ENCODE measurements at regions not wholly inside any gene's neighbourhood (a gene's known extent, or its start where the extent isn't known, plus 50 kb on each side); places are given as distances from the start of the nearest gene placed in this dataset.
"Not testable (repeated sequence)": the region's sequence is repeated elsewhere in the genome, so short reads cannot be mapped to it uniquely, and the experiment has no call there.

DNA sequence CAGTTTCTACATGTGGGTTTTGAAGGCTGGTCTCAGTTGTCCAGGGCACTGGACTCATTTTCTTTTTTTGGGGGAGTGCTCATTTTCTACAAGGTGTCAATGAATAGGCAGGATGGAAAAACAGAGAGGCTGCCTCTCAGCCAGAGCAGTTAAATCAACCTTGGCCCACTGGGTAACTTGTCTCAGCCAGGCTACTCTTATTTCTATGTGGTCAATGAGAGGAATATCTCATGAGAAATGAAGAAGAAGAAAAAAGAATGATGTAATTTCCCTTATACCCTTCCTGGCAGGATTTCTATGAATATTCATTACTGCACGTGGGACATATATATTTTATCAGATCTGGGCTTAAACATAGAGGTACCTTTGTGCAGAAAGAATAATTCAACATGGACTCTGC lies 155.2 kb upstream of the E2F7 start:
- no peak for DNase-seq (ENCODE audit: low read depth in 2 of 2)

DNA sequence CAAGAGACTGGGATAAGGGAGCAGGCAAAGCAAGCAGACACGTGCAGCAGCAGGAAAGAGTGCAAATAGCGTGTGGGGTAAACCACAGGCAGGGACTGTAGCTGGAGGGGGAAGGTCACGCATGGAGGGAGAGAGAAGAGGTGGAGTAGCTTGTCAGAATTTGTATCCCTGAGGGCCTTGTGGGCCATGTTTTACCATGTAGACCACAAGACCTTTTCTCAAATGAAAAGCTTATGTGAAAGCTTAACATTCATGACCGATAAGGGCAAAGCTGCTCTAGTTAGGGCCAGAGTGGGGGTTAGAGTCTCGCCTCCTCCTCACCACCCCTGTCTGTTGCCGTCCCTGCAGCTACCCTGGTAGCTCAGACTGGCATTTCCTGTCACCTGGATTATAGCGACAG lies 152.9 kb upstream of the E2F7 start:
- no peak for DNase-seq (ENCODE audit: low read depth in 2 of 2)

DNA sequence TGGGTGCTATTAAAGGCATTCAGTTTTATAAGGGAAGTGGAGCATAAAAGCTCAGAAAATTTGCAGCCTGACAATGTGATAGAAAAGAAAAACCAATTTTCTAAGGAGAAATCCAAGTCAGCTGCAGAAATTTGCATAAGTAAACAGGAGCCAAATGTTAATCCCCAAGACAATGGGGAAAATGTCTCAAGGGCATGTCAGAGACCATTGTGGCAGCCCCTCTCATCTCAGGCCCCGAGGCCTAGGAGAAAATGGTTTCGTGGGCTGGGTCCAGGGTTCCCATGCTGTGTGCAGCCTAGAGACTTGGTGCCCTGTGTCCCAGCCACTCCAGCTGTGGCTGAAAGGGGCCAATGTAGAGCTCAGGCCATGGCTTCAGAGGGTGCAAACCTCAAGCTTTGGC lies 150.8 kb upstream of the E2F7 start:
- not testable (repeated sequence) for DNase-seq (ENCODE audit: low read depth in 2 of 2)

DNA sequence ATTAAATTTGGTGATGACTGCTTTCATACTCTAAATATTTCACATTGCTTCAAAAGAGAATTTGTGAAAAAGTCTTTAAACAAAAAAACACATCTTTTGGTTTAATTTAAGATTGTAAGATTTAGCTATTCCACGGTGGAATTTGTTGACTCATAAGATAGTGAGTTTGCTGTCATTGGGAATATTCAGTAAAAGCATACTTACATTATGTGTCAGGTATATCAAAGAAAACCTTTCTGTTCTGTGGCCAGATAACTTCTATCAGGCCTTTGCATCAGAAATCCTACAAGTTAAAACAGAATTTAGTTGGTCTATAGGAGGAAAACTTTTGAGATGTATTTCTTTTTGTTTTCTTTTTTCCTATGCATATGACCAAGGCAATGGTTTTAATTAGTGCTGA lies 148.8 kb upstream of the E2F7 start:
- DNase-seq (ENCODE audit: low read depth in 2 of 2), result no peak

DNA sequence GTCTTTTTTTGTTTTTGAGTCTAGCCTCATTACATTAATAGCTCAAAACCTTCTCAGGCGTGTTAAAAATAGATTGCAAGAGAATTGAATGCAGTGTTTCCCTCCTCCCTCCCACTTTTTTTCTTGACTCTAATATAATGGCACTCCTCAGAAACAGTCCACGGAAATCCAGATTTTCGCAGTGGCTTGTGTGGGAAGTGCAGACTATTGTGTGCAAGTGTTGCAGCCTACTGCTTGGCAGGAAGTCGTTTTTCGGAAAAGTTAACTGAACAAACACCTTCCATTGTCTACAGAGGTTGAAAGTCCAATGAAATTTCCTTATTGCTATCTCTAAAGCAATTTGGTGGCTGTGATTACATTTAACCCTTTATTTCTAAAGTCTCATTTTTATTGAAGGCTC lies 147.9 kb upstream of the E2F7 start:
- no peak for DNase-seq (ENCODE audit: low read depth in 2 of 2)

DNA sequence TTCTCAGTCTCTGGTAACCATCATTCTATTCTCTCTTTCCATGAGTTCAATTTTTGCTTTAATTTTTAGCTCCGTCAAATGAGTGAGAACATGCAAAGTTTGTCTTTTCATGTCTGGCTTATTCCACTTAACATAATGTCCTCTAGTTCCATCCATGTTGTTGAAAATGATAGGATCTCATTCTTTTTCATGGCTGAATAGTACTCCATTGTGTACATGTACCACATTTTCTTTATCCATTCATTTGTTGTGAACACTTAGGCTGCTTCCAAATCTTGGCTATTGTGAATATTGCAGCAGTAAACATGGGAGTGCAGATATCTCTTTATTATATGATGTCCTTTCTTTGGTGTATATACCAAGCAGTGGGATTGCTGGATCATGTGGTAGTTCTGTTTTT lies 145.4 kb upstream of the E2F7 start:
- DNase-seq (ENCODE audit: low read depth in 2 of 2), result no peak

DNA sequence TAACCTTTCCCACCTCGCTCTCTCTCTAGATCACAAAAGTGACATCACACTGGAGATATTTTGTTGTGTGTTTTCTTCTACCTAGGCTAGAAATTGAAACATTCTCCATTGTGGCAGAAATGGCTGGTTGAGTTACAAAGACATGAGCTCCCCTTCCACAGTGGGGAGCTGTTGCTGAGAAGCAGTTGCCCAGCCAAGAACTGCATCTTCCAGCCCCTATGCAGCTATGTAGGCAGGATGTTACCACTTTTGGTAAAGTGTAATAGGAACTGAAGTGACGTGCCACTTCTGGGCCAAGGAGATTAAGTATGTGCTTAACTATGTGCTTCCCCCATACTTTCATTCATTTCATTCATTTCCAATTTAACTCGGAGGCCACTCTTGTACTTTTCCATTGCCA lies 138.7 kb upstream of the E2F7 start:
- no peak for DNase-seq (ENCODE audit: low read depth in 2 of 2)

DNA sequence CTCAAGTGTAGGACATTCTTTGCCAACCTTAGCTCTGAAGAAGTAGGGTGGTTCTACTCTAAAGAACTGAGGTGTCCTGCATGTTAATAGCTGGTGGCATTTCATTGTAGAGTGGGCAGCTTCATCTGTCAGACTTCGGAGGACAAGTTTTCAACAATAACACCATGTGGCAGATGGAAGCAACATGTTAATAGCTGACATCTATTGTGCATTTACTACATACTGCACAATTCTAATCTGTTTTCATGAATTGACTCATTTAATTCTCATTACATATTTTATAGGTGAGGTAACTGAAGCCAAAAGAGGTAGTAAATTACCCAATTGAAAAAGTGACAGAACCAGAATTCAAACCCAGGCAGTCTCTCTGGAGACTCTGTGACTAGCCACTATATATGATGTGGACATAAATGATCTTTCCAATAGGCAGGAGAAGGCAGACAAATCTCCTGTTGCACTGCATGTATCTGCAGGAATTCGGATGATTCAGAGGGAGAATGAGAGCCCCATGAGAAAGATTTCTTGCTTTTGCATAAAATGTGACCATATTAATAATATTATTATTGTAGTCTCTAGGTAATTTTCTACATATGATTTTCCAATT lies 137.2 kb upstream of the E2F7 start:
- DNase-seq (ENCODE audit: low read depth in 2 of 2), result no peak

DNA sequence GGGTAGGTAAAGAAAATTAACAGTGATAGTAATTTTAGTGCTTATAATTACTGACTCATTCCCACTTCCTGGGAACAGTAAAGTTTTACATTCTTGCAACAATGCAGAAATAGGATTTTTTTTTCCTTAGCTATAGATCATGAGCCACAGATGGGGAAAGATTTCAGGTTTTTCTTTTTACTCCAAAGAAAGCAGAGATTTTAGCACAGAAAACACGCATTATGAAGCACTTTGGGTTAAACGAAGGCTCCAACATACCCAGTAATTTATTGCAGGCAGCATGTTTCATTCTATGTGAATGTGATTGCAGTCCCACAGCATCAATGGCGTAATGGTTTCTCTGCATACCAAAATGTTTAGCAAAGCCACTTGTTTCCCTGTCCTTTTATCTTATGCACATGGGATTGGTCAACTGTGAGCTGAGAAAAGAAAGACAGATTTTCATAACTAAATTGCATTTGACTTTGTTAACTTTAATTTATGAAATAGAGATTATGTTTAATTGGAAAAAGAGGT lies 124.6 kb upstream of the E2F7 start:
- no peak for DNase-seq (ENCODE audit: low read depth in 2 of 2)

DNA sequence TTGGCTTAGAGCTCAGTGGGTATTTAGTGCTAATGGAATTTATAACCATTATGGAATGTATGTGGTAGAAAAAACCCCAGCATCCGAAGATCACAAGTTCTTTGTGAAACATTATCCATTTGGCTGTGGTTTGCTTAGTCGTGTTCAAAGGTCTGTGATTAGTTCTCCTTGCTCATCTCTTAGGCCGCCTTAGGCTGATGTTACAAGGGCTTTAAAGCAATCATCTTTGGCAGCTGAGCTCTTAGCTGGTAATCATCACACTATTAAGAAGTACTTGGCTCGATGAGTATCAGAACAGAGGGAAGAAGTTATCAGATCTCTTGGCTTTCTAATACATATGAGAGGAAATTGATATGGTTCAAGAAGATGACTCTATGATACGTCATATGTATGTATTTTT lies 124.1 kb upstream of the E2F7 start:
- no peak for DNase-seq (ENCODE audit: low read depth in 2 of 2)

DNA sequence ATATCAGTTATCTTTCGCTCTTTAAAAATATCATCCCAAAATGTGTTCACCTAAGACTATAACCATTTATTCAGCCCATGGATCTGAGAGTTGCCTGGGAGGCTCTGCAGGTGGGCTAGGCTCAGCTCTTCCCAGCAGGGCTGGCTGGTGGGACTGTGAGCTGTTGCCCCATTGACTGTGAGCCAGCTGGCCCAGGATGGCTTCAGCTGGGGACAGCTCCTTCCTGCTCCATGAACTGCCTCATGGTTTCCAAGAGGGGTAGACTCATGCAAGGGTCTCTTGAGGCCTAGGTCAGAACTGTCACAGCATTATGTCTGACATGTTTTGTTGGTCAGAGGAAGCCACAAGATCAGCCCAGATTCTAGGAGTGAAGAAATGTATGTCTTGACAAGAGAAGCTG lies 114.1 kb upstream of the E2F7 start:
- no peak for DNase-seq (ENCODE audit: low read depth in 2 of 2)

DNA sequence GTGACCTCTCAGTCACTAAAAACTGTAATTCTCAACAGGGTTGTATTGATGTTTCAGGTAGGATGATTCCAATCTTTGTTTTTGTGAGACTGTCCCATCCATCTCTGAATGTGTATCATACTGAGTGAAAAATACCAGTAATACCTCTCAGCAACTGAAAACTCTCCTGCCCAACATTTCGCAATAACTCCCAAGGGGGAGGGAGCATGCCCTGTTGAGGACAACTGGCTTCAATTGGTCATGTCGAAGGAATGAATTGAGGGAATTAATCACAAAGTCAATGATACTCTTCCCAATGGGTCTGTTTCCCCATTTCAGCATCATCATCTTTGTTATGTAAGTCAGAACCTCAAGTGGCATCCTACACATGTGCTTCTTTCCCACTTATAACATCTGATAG lies 102.4 kb upstream of the E2F7 start:
- DNase-seq (ENCODE audit: low read depth in 2 of 2), result no peak

DNA sequence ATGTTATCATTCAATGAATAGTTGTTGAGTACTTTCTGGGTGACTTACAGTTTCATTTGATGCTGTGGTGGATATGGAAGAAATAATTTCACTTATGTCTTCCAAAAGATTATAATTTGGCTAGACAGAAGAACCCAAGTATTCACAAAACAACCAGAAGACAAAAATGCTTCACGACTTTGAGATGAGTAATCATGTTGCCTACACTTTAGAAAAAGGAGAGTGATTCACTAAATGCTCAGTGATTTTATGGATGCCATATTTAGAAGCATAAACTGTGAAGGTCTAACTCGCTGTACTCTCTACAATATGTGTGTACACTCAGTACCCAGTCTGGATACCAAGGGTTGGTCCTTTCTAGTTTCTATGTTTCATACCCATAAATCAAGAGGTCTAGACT lies 101.3 kb upstream of the E2F7 start:
- no peak for DNase-seq (ENCODE audit: low read depth in 2 of 2)

DNA sequence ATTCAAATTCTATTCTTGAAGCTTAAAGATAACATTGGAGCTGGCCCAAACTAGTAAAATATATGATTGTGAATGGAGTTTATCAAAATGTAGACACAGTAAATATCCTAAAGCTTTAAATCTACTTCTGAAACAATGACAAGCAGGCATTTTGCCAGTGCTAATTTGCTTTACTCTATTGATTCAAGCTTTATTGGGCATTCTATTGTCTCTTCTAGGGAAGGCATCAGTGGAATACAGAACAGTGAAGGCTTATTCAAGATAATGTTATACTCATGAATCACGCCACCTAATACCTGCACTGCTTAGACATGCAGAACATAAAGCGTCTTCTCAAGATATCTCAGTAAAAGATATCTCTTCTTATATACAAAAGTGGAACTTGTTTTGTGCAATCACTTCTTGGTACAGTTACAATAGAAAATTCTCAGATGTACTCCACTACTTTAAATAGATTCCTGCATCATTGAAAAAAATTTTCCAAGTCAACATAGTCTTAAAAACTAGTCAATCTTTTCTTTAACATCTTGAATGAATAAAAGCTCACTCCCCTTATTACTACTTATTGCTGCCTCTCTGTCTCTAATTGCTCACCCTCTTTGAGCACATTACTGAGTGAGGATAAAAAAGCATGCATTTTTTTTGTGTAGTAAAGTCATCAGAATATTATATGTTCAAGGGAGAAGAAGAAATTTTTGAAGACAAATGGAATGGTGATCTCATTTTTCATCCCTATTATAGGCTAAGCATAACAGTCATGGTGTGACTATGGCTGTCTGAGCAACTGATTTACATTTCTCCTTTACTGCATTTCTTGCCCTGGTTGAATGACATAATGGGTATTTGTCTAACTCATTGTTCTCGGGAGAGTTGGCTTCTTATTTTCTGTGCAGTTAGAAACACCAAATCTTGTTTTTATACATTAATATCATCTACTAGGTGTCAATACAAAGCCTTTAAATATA lies 98.0 kb upstream of the E2F7 start:
- no peak for DNase-seq (ENCODE audit: low read depth in 2 of 2)

DNA sequence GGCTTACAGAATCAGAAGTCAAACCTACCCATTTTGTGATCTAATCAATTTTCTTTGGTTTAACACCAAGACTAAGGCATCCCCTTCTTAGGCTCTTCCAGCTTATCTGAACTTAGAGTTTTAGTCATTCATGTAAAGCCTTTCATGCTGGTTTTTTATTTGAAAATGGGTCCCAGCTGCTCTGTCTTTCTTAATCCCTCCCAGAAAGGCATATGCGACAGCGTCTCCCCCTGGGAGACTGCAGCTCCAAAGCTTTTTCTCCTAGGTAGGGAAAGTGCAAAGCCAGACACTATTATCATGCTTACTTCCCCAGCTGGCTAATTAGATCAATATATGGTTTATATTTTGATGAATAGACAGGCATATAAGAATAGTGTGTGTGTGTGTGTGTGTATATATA lies 96.6 kb upstream of the E2F7 start:
- DNase-seq (ENCODE audit: low read depth in 2 of 2), result no peak

DNA sequence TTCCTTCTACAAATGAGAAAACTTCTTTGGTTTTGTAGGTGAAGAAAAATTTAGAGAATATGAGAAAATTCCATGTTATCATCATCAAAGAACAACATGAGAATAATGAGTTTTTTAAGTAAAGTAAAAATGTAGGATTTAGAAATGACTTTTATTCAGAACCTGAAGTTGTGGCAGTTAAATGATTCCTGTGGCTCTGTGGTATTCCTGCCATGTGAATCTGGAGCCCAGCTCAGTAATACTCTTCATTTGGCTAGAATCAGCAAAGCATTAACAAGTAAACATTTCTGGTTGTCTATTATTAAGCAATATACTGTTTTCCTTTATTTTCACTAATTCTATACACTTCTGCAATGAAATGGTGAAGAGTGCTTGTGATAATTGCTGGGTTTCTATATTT lies 95.6 kb upstream of the E2F7 start:
- DNase-seq (ENCODE audit: low read depth in 2 of 2), result no peak

DNA sequence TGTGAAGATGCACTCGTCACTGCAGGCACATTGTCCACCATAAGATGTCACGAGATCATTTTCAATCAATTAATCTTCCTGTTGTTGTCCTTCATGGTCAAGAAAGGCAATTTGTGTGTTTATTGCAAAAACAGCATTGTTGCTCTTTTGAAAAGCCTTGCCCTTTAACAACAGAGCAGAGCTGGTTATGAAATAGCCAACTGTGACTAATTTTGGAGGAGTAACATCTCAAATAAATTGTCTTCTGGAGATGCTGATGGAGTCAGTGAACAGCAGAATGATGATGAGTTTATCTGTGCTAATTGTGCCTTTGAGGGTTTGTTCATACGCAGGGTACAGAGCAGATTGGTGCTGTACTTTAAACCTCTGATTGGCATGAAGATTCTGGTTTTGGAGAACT lies 88.3 kb upstream of the E2F7 start:
- no peak for DNase-seq (ENCODE audit: low read depth in 2 of 2)

DNA sequence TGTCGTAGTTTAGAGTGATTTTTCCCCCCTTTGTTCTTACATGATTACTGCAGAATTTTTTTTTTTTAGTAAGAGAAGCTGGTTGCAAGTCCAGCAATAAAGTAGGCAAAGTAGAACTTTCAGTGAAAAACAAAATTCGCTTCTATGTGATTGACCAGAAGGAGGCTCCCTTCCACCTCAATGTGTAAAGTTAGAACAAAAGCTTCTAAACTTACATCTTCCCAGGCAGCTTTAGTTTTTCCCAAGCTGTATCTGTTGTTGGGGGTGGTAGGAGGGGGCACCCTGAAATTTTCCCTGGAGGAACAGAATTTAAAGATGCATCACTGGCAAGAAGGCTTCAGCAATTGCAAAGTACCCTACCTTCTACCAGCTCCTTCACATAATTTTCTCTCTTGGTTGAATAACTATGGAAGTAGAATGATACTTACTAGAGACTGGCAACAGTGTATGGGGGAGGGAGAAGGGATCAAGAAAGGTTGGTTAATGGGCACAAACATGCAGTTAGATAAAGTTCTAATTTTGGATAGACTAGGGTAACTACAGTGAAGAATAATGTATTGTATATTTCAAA lies 87.3 kb upstream of the E2F7 start:
- no peak for DNase-seq (ENCODE audit: low read depth in 2 of 2)

DNA sequence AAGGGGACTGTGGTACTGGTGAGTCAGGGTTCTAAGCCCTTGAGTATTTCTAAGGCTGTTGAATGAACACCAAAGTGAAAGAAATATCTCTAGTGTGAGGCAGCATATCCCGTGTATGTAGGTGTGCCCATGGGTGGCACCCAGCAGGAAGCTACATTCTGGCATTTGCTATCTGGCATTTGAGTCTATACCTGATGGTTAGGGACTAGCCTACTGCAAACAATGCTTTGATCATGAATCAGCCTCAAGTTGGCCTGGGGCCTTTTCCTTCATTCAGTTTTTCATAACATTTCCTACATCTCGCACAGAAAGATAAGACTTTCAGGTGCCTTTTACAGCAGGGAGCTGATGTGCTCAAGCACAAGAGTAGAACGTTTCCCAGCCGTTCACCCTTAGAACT lies 85.7 kb upstream of the E2F7 start:
- DNase-seq (ENCODE audit: low read depth in 2 of 2), result no peak

DNA sequence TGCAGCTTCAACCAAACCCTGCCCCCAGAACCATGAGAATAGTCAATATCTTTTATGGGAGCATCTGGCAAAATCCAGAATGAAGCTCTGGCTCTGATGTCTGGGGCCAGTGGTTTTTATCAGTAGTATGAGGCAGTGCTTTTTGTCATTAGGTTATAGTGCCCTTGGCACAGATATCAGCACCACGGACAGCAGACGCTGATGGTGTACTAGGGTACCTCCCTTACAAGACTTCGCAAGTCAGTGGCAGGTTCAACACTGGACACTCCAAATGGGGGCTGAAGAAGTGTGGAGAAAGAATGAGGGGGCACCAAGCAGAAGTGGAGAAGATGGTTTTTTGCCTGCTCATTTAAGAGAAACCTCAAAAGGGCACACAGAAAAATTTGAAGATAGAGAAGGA lies 68.2 kb upstream of the E2F7 start:
- no peak for DNase-seq (ENCODE audit: low read depth in 2 of 2)

DNA sequence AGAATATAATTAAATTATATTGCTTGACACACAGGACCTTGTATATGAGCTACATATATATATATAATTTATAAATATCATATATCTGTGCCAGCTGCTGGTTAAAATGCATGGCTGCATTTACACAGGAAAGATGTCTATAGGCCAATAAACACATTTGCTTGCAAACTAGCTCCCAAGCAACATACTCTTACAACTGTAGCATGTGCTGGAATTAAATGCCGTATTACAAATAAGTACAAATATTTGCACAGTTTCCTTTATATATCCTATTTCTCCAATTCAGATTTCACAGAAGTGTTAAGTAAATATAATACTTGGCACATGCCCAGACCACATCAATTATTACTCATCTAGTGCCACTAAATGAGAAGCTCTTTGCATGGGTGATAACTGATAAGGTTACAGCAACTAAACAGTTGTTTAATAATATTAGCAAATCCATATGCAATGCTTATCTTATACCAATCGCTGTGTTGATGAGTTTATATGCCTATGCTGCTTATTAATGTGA lies 66.7 kb upstream of the E2F7 start:
- no peak for DNase-seq (ENCODE audit: low read depth in 2 of 2)

DNA sequence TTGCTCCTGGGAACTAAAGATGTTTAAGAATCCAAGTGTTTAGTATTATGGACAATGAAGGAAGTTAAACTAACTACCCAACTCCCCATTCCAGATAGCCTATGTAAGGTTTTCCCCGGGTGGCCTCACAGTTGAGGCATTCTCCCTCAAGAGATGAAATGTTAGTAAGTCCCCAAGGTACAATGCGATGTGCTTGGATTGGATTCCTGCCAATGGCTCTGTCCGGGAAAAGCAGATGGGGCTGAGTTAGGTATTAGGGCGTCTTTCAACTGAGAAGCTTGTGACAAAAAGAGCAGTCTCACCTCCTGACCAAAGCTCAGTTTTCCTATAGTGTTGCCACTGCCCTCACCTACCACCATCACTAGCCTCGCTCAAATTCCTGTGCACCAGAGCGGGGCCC lies 64.8 kb upstream of the E2F7 start:
- no peak for DNase-seq (ENCODE audit: low read depth in 2 of 2)

DNA sequence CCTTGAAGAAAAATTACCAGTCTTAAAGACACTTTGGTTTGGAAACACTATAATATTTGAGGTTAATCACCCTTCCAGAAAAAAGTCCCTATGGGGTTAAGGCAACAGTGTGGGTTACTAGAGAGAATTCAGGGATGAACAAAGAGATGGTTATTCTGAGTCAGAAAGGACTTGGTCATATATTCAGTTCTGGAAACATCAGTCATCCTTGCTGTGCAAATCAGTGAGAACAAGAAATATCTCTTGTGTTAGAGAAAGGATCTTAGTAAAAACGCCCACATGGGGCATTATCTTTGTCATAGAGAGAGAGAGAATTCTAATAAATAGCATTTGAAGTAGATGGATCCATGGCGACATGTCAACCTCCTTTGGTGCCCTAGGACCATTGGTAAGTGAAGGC lies 59.4 kb upstream of the E2F7 start:
- DNase-seq (ENCODE audit: low read depth in 2 of 2), result no peak
